Gastrocnemius medialis (tissue), 4 donors: ENCODE measurements at regions not wholly inside any gene's neighbourhood (a gene's known extent, or its start where the extent isn't known, plus 50 kb on each side); places are given as distances from the start of the nearest gene placed in this dataset.

Experiments
- ATAC-seq, 2 donors: fragments of 150-250 bp; one replicate each; pipeline ENCODE4 v1.9.1; 2016
- DNase-seq, 2 donors: peaks; one replicate each; pipeline ENCODE4 v3.0.0-alpha.2; 2019
- H3K27ac ChIP-seq, 4 donors: fragments of 200-600 bp; sonication (generic); 1 replicate in 1 of 4; 2 replicates in 3 of 4; pipeline ENCODE4 v1.5.1; 2016 to 2018; ENCODE audit warnings: mild to moderate bottlenecking in 2 of 4, moderate library complexity in 1 of 4
- H3K27me3 ChIP-seq, 3 donors: fragments of 200-600 bp; sonication (generic) in 2 of 3; 1 replicate in 1 of 3; 2 replicates in 2 of 3; pipeline versions ENCODE4 v1.5.1 to v1.6.0; 2016 to 2019; ENCODE audit warnings: mild to moderate bottlenecking in 1 of 3, moderate library complexity in 1 of 3
- H3K36me3 ChIP-seq, 2 donors: fragments of 200-600 bp; sonication (generic) in 1 of 2; one replicate each; pipeline ENCODE4 v1.5.1; 2017 to 2018
- H3K4me1 ChIP-seq, 2 donors: fragments of 200-600 bp; sonication (generic) in 1 of 2; one replicate each; pipeline ENCODE4 v1.5.1; 2016 to 2017; ENCODE audit warnings: mild to moderate bottlenecking in 2 of 2
- H3K4me3 ChIP-seq, 4 donors: fragments of 200-600 bp; sonication (generic) in 3 of 4; 1 replicate in 1 of 4; 2 replicates in 3 of 4; pipeline ENCODE4 v1.5.1; 2016 to 2019; ENCODE audit warnings: mild to moderate bottlenecking in 2 of 4
- H3K9me3 ChIP-seq, 3 donors: fragments of 200-600 bp; sonication (generic) in 2 of 3; 1 replicate in 1 of 3; 2 replicates in 2 of 3; pipeline ENCODE4 v1.5.1; 2016 to 2019
- CTCF ChIP-seq, 5 experiments: fragments of 450-650 bp in 3 of 5; fragments of 200-600 bp in 2 of 5; sonication (generic) in 2 of 5; IDR thresholded peaks in 4 of 5; conservative IDR thresholded peaks in 1 of 5; 1 replicate in 4 of 5; 2 replicates in 1 of 5; pipeline ENCODE4 v1.5.1; 2016 to 2019; ENCODE audit warnings: antibody characterized with exemption in 5 of 5, mild to moderate bottlenecking in 3 of 5, moderate library complexity in 3 of 5
- POLR2A ChIP-seq, 2 donors: fragments of 450-650 bp; IDR thresholded peaks; one replicate each; pipeline ENCODE4 v1.6.1; 2017; ENCODE audit warnings: antibody characterized with exemption in 2 of 2, mild to moderate bottlenecking in 2 of 2, moderate library complexity in 2 of 2
- in situ Hi-C, 4 donors: fragments of 200-750 bp; cut with MboI; loops; one replicate each; pipeline versions ENCODE4 v1.15.0 to v1.8.0; 2017; ENCODE audit warnings: low sequenced_read_pairs in 4 of 4
- intact Hi-C: fragments of 100-400 bp; cut with DNase I; formaldehyde crosslinking; loops from one replicate; pipeline ENCODE4 v1.15.1; 2023; ENCODE audit warnings: low total_unique reads

- H3K9me3 ChIP-seq: no peaks in the 10 kb centered on the region
- in situ Hi-C loops: loop anchor here in 1 of 4 donors (10.0 kb wide), 1 partner anchor 74 kb away; no protein-coding TSS in a partner anchor
- peak overlapping the region in 3 of 4 donors; percentile 7 to 38 (median 29) for H3K4me3 ChIP-seq
- H3K4me1 ChIP-seq: peaks cover 46 to 51% of the 10 kb centered on the region in 2 donors
- H3K36me3 ChIP-seq: no peaks in the 10 kb centered on the region
- H3K27me3 ChIP-seq: no peaks in the 10 kb centered on the region
- intact Hi-C loops: loop anchor here (2.0 to 5.0 kb wide), 4 partner anchors 72 to 321 kb away; partner anchors contain the start of gene GPR157
- peak; percentile 27 to 50 for TF ChIP-seq POLR2A (IDR thresholded peaks at IDR 0.05)
- peak in 4 of 5 experiments; percentile 19 to 50 (median 46) for TF ChIP-seq CTCF (IDR thresholded peaks at IDR 0.05 in 4 of 5, conservative IDR thresholded peaks at IDR 0.05 in 1 of 5)
- ATAC-seq: peak; percentile 38 to 63
- H3K27ac ChIP-seq: peak overlapping the region; percentile 82 to 96 (median 88)
- peak; percentile 56 to 62 for DNase-seq
Observed at GRCh38 chr1:9448132-9449109, 90.8 kb upstream of the SLC25A33 start.

- no peaks in the 10 kb centered on the region for H3K27me3 ChIP-seq
- TF ChIP-seq CTCF (IDR thresholded peaks at IDR 0.05 in 4 of 5, conservative IDR thresholded peaks at IDR 0.05 in 1 of 5) (no peak), POLR2A (IDR thresholded peaks at IDR 0.05) (no peak)
- intact Hi-C loops: loop anchor here (2.0 to 5.0 kb wide), 4 partner anchors 72 to 322 kb away; partner anchors contain the start of gene GPR157
- peak overlapping the region; percentile 82 to 96 (median 88) for H3K27ac ChIP-seq
- peak; percentile 79 to 90 for DNase-seq
- H3K4me1 ChIP-seq: peaks cover 39 to 46% of the 10 kb centered on the region in 2 donors
- peak; percentile 77 to 84 for ATAC-seq
- H3K4me3 ChIP-seq: peak overlapping the region; percentile 7 to 38 (median 32)
- no peaks in the 10 kb centered on the region for H3K9me3 ChIP-seq
- no peaks in the 10 kb centered on the region for H3K36me3 ChIP-seq
- in situ Hi-C loops: loop anchor here in 1 of 4 donors (10.0 kb wide), 1 partner anchor 74 kb away; no protein-coding TSS in a partner anchor
Observed at GRCh38 chr1:9449110-9449627, 90.1 kb upstream of the SLC25A33 start.

GRCh38 chr1:9449976-9450696 is 89.1 kb upstream of the SLC25A33 start:
- ATAC-seq (no peak), DNase-seq (no peak)
- H3K27me3 ChIP-seq: no peaks in the 10 kb centered on the region
- TF ChIP-seq POLR2A (IDR thresholded peaks at IDR 0.05): no peak
- TF ChIP-seq CTCF (IDR thresholded peaks at IDR 0.05 in 4 of 5, conservative IDR thresholded peaks at IDR 0.05 in 1 of 5): no peak
- peak overlapping the region; percentile 82 to 96 (median 88) for H3K27ac ChIP-seq
- intact Hi-C loops: loop anchor here (2.0 to 5.0 kb wide), 4 partner anchors 73 to 323 kb away; partner anchors contain the start of gene GPR157
- H3K4me3 ChIP-seq: no peak overlapping the region
- peaks cover 38 to 46% of the 10 kb centered on the region in 2 donors for H3K4me1 ChIP-seq
- in situ Hi-C loops: loop anchor here in 3 of 4 donors (5.0 to 10.0 kb wide), 3 partner anchors 75 to 165 kb away; no protein-coding TSS in a partner anchor
- H3K9me3 ChIP-seq: no peaks in the 10 kb centered on the region
- no peaks in the 10 kb centered on the region for H3K36me3 ChIP-seq

GRCh38 chr1:9451081-9451480 is 88.2 kb upstream of the SLC25A33 start:
- intact Hi-C loops: no loop called here
- in situ Hi-C loops: loop anchor here in 3 of 4 donors (5.0 to 10.0 kb wide), 2 partner anchors 164 to 166 kb away; no protein-coding TSS in a partner anchor
- TF ChIP-seq CTCF (IDR thresholded peaks at IDR 0.05 in 4 of 5, conservative IDR thresholded peaks at IDR 0.05 in 1 of 5) (no peak), POLR2A (IDR thresholded peaks at IDR 0.05) (no peak)
- Histone ChIP-seq H3K27me3 (no peaks in the 10 kb centered on the region), H3K4me3 (no peak overlapping the region), H3K9me3 (no peaks in the 10 kb centered on the region), H3K4me1 (peaks cover 43 to 46% of the 10 kb centered on the region in 2 donors), H3K36me3 (no peaks in the 10 kb centered on the region), H3K27ac (peak overlapping the region in 1 of 4 donors; percentile 54)
- DNase-seq: no peak
- no peak for ATAC-seq
